GM12878 (cell line): ENCODE measurements at regions not wholly inside any gene's neighbourhood (a gene's known extent, or its start where the extent isn't known, plus 50 kb on each side); places are given as distances from the start of the nearest gene placed in this dataset.

Experiments
- ATAC-seq: fragments of 200-7000 bp; cut with Tn5 transposase; 3 replicates; pipeline ENCODE4 v1.9.1; 2020; ENCODE audit warnings: mild to moderate bottlenecking, moderate library complexity
- BruUV-seq: library from RNA; stranded (reverse); fragments of 400-500 nt; replicated peaks from 2 replicates; lab custom pipeline; 2021; lab: Mats Ljungman, UMichigan
- CTCF ChIA-PET: fragments of 300-600 bp; sonication (Branson Sonifier 250); formaldehyde crosslinking; extraction: SDS; loops from one replicate; lab custom pipeline; 2021; ENCODE audit warnings: inconsistent platforms; lab: Yijun Ruan, JAX
- POLR2A ChIA-PET: fragments of 350-600 bp; formaldehyde crosslinking; extraction: SDS; loops from one replicate; lab custom pipeline; 2021; ENCODE audit warnings: inconsistent platforms; lab: Charles Lee
- RAD21 ChIA-PET: fragments of 300-600 bp; sonication (Branson Sonifier 250); formaldehyde crosslinking; loops from one replicate; lab custom pipeline; 2023; ENCODE audit warnings: antibody characterized with exemption; ENCODE audit not compliant: unreplicated experiment; lab: Charles Lee
- SMC1A ChIA-PET: fragments of 300-600 bp; sonication (Branson Sonifier 250); formaldehyde crosslinking; loops from one replicate; lab custom pipeline; 2023; ENCODE audit not compliant: unreplicated experiment, uncharacterized antibody; lab: Charles Lee
- DNase-seq: peaks from one replicate; pipeline ENCODE4 v3.0.0-alpha.2; 2011; ENCODE audit warnings: low read depth, low spot score
- FAIRE-seq: peaks from 3 replicates; lab custom pipeline; 2011; peaks lifted over from hg19 to GRCh38; lab: Jason Lieb, UNC
- H2AFZ ChIP-seq: 2 replicates; pipeline ENCODE4 v1.6.0; 2011; ENCODE audit warnings: low read depth, low read length, control low read depth; ENCODE audit not compliant: control insufficient read depth
- H3K27ac ChIP-seq: 2 replicates; pipeline ENCODE4 v1.5.1; 2011; ENCODE audit warnings: control low read depth; ENCODE audit not compliant: control insufficient read depth, insufficient read depth
- H3K27me3 ChIP-seq, 2 experiments: replicated peaks in 1 of 2; 2 replicates each; pipeline versions ENCODE4 v1.6.0 to v1.6.1; 2011; ENCODE audit warnings: low read length in 1 of 2; ENCODE audit not compliant: control insufficient read depth in 2 of 2, insufficient read depth in 2 of 2
- H3K36me3 ChIP-seq, 2 experiments: 2 replicates each; pipeline ENCODE4 v1.5.1; 2011; ENCODE audit warnings: low read length in 1 of 2; ENCODE audit not compliant: control insufficient read depth in 2 of 2, insufficient read depth in 2 of 2
- H3K4me1 ChIP-seq: 2 replicates; pipeline ENCODE4 v1.6.1; 2011; ENCODE audit warnings: mild to moderate bottlenecking, low read length, moderate library complexity, mixed read lengths; ENCODE audit not compliant: control insufficient read depth, insufficient read depth
- H3K4me2 ChIP-seq: 2 replicates; pipeline ENCODE4 v1.6.0; 2011; ENCODE audit warnings: control low read depth; ENCODE audit not compliant: control insufficient read depth, insufficient read depth
- H3K4me3 ChIP-seq: fragments of 200-600 bp; sonication (generic); 2 replicates; pipeline ENCODE4 v1.5.1; 2016
- H3K79me2 ChIP-seq: 2 replicates; pipeline ENCODE4 v1.6.0; 2011; ENCODE audit warnings: low read length; ENCODE audit not compliant: control insufficient read depth, insufficient read depth
- H3K9ac ChIP-seq: 2 replicates; pipeline ENCODE4 v1.8.0; 2011; ENCODE audit warnings: low read length, control low read depth, mixed read lengths; ENCODE audit not compliant: control insufficient read depth, insufficient read depth
- H3K9me3 ChIP-seq: replicated peaks from 3 replicates; pipeline ENCODE4 v1.5.1; 2011; ENCODE audit warnings: mild to moderate bottlenecking, low read length; ENCODE audit not compliant: control insufficient read depth, insufficient read depth
- H4K20me1 ChIP-seq: 2 replicates; pipeline ENCODE4 v1.6.0; 2011; ENCODE audit not compliant: control insufficient read depth, insufficient read depth
- BCLAF1 ChIP-seq: fragments of 450-650 bp; IDR thresholded peaks from 2 replicates; pipeline ENCODE4 v1.6.1; 2017; ENCODE audit warnings: antibody characterized with exemption, mild to moderate bottlenecking, moderate library complexity
- CBX3 ChIP-seq: fragments of 200-600 bp; sonication (generic); IDR thresholded peaks from 2 replicates; pipeline ENCODE4 v1.6.1; 2016; ENCODE audit warnings: low read depth, borderline replicate concordance
- CEBPZ ChIP-seq: fragments of 150-350 bp; IDR thresholded peaks from 2 replicates; pipeline ENCODE4 v1.6.1; 2016; ENCODE audit warnings: low read depth, low read length
- HDAC6 ChIP-seq: fragments of 200-600 bp; sonication (generic); IDR thresholded peaks from one replicate; pipeline ENCODE4 v1.8.0; 2017; ENCODE audit warnings: antibody characterized with exemption; ENCODE audit not compliant: unreplicated experiment
- IRF4 ChIP-seq: IDR thresholded peaks from 2 replicates; pipeline ENCODE4 v1.6.1; 2011; ENCODE audit warnings: low read depth, low read length
- MTA2 ChIP-seq: fragments of 450-650 bp; IDR thresholded peaks from 2 replicates; pipeline ENCODE4 v1.6.1; 2016; ENCODE audit warnings: low read depth, mild to moderate bottlenecking, moderate library complexity
- NR2C2 ChIP-seq: IDR thresholded peaks from 2 replicates; pipeline ENCODE4 v1.6.1; 2011; ENCODE audit warnings: borderline replicate concordance, low read depth; ENCODE audit not compliant: control insufficient read depth, insufficient read length
- PRDM15 ChIP-seq: fragments of 450-650 bp; formaldehyde crosslinking; IDR thresholded peaks from 2 replicates; pipeline ENCODE4 v1.4.0; 2020; ENCODE audit warnings: mild to moderate bottlenecking, moderate library complexity
- RAD51 ChIP-seq: fragments of 450-650 bp; IDR thresholded peaks from 2 replicates; pipeline ENCODE4 v1.6.1; 2016; ENCODE audit warnings: moderate library complexity, mild to moderate bottlenecking, inconsistent platforms
- RB1 ChIP-seq: fragments of 450-650 bp; formaldehyde crosslinking; IDR thresholded peaks from 2 replicates; pipeline ENCODE4 v1.6.1; 2017; ENCODE audit warnings: mild to moderate bottlenecking, borderline replicate concordance
- RELA ChIP-seq: fragments of 450-650 bp; IDR thresholded peaks from 2 replicates; pipeline ENCODE4 v1.8.0; 2014; ENCODE audit warnings: borderline replicate concordance; ENCODE audit not compliant: partially characterized antibody
- SREBF2 ChIP-seq: IDR thresholded peaks from 2 replicates; pipeline ENCODE4 v1.6.1; 2012; ENCODE audit warnings: mild to moderate bottlenecking, low read length
- ZZZ3 ChIP-seq: IDR thresholded peaks from 2 replicates; pipeline ENCODE4 v1.6.1; 2011; ENCODE audit warnings: low read depth; ENCODE audit not compliant: control insufficient read depth, insufficient read length
- WGBS: methylation state at CpG from one replicate; pipeline ENCODE4 v1.1.6; 2016; ENCODE audit warnings: low lambda C conversion rate; ENCODE audit not compliant: insufficient replicate concordance, insufficient coverage; ENCODE audit errors: missing lambda C conversion rate; 5-methylcytosine and 5-hydroxymethylcytosine counted together
- in situ Hi-C: fragments of 300-500 bp; cut with MboI; formaldehyde crosslinking; loops from 9 replicates; pipeline ENCODE4 v1.14.3; 2018; ENCODE audit warnings: mixed read lengths
- intact Hi-C: fragments of 100-400 bp; cut with micrococcal nuclease; formaldehyde crosslinking; loops from one replicate; pipeline ENCODE4 v1.14.2; 2022; ENCODE audit not compliant: unreplicated experiment

- TF ChIP-seq CEBPZ (no peak), PRDM15 (CRISPR knock-in tag) (no peak)
These were observed 824.2 kb downstream of the PLCL1 start (continued) for GRCh38 chr2:198628596-198628995.

- H3K79me2 ChIP-seq = no peaks in the 10 kb centered on the region
- RAD21 ChIA-PET = no interaction called here
- intact Hi-C loops = no loop called here
- H3K4me3 ChIP-seq = no peak overlapping the region
- POLR2A ChIA-PET = no interaction called here
- SMC1A ChIA-PET = interaction anchor here (0.7 to 1.5 kb wide), 2 partner anchors 28 to 35 kb away, joined by 3 to 6 read pairs; no protein-coding TSS in a partner anchor
- H3K36me3 ChIP-seq = no peaks in the 10 kb centered on the region
- no peak overlapping the region for H3K4me2 ChIP-seq
- 27% methylated on average over 3 of the region's 3 CpGs for WGBS
- CTCF ChIA-PET = interaction anchor here (0.7 to 1.1 kb wide), 2 partner anchors 13 to 144 kb away, joined by 4 to 6 read pairs; no protein-coding TSS in a partner anchor
- no peaks in the 10 kb centered on the region for H3K27me3 ChIP-seq
- H3K9me3 ChIP-seq = no peaks in the 10 kb centered on the region
- in situ Hi-C loops = no loop called here
- no peak for DNase-seq
- BruUV-seq = no TSS peak
- no peak overlapping the region for H3K27ac ChIP-seq
- H3K9ac ChIP-seq = no peak overlapping the region
- no peak for ATAC-seq
- FAIRE-seq = no peak
- no peak overlapping the region for H2AFZ ChIP-seq
- H4K20me1 ChIP-seq = no peaks in the 10 kb centered on the region
- H3K4me1 ChIP-seq = no peaks in the 10 kb centered on the region
- TF ChIP-seq NR2C2 (no peak), RAD51 (no peak), MTA2 (no peak), RB1 (no peak), CBX3 (no peak), BCLAF1 (no peak), SREBF2 (no peak), ZZZ3 (no peak), IRF4 (no peak), HDAC6 (no peak), RELA (no peak)
These were observed 818.8 kb downstream of the PLCL1 start for GRCh38 chr2:198622986-198623730.
